ENCODE measurements at regions not wholly inside any gene's neighbourhood (a gene's known extent, or its start where the extent isn't known, plus 50 kb on each side); places are given as distances from the start of the nearest gene placed in this dataset.
"Not testable (repeated sequence)": the region's sequence is repeated elsewhere in the genome, so short reads cannot be mapped to it uniquely, and the experiment has no call there.

GRCh38 chr2:240374085-240374907, 61.2 kb upstream of the GPC1 start:
- DNase-seq (ENCODE audit: low read depth in 2 of 2) = no peak

- no peak for DNase-seq (ENCODE audit: low read depth in 2 of 2)
These were observed 60.3 kb upstream of the GPC1 start for GRCh38 chr2:240375024-240375645.

- no peak for DNase-seq (ENCODE audit: low read depth in 2 of 2)
These were observed 58.7 kb upstream of the GPC1 start for GRCh38 chr2:240376739-240377138.

- DNase-seq (ENCODE audit: low read depth in 2 of 2) = no peak
These were observed 58.1 kb upstream of the GPC1 start for GRCh38 chr2:240377366-240377765.

GRCh38 chr2:240379089-240379636, 56.3 kb upstream of the GPC1 start:
- no peak for DNase-seq (ENCODE audit: low read depth in 2 of 2)

- no peak for DNase-seq (ENCODE audit: low read depth in 2 of 2)
These were observed 52.2 kb upstream of the GPC1 start for GRCh38 chr2:240383099-240383758.

- DNase-seq (ENCODE audit: low read depth in 2 of 2) = no peak
These were observed 51.4 kb upstream of the GPC1 start for GRCh38 chr2:240383871-240384700.

- DNase-seq (ENCODE audit: low read depth in 2 of 2) = no peak
These were observed 50.6 kb upstream of the GPC1 start for GRCh38 chr2:240384711-240385450.

- not testable (repeated sequence) for DNase-seq (ENCODE audit: low read depth in 2 of 2)
These were observed 49.9 kb upstream of the GPC1 start for GRCh38 chr2:240385451-240386161.

Data from stimulated activated CD8-positive, alpha-beta memory T cell treated with anti-CD3 and anti-CD28 coated beads, Interleukin-15, amount 100 ng/mL, for 4 hours (primary cell).